ENCODE measurements at regions not wholly inside any gene's neighbourhood (a gene's known extent, or its start where the extent isn't known, plus 50 kb on each side); places are given as distances from the start of the nearest gene placed in this dataset.
A peak's percentile ranks its signal among the peaks of the same experiment; 100 is the strongest.

- no peaks in the 10 kb centered on the region for H3K27me3 ChIP-seq (ENCODE audit: insufficient read depth)
- no peak overlapping the region for H2AFZ ChIP-seq (ENCODE audit: low read depth)
- no peaks in the 10 kb centered on the region for H3K36me3 ChIP-seq (replicated peaks in 1 of 2; ENCODE audit: control insufficient read depth in 1 of 2, insufficient read depth in 2 of 2, low read length in 1 of 2)
- POLR2A ChIA-PET = no interaction called here
- peaks cover 0 to 15% of the 10 kb centered on the region in 2 experiments; a peak in 2 of 4 replicates for H3K4me1 ChIP-seq (ENCODE audit: control insufficient read depth in 1 of 2, insufficient read depth in 2 of 2, low read depth in 1 of 2, low read length in 1 of 2)
- no peak overlapping the region for H3K27ac ChIP-seq (ENCODE audit: low read depth in 2 of 2, low read length in 1 of 2)
- no peak overlapping the region for H3K4me3 ChIP-seq (ENCODE audit: low read depth in 2 of 2, low read length in 1 of 2)
- no peaks in the 10 kb centered on the region for H3F3A ChIP-seq (replicated peaks; ENCODE audit: insufficient read depth)
- no peaks in the 10 kb centered on the region for H4K20me1 ChIP-seq (ENCODE audit: insufficient read depth)
- CTCF ChIA-PET = interaction anchor here (0.8 kb wide), 1 partner anchor 411 kb away, joined by 3 read pairs; no protein-coding TSS in a partner anchor
- H3K9me2 ChIP-seq = no peaks in the 10 kb centered on the region; the same call in 1 of the 2 replicates
- H3K9ac ChIP-seq = no peak overlapping the region
- no peaks in the 10 kb centered on the region for H3K9me3 ChIP-seq
- no peaks in the 10 kb centered on the region for H3K79me2 ChIP-seq (ENCODE audit: insufficient read depth)
- DNase-seq = no peak
- H3K4me2 ChIP-seq = no peak overlapping the region
- no peak for TF ChIP-seq RAD21 (IDR thresholded peaks at IDR 0.05; ENCODE audit: low read length)
- no peak for TF ChIP-seq TCF12 (IDR thresholded peaks at IDR 0.05)
- no peak for TF ChIP-seq SIN3A (IDR thresholded peaks at IDR 0.05; ENCODE audit: borderline replicate concordance, low read depth, low read length)
- no peak for TF ChIP-seq POLR2AphosphoS5 (IDR thresholded peaks at IDR 0.05; ENCODE audit: low read depth, low read length)
- TF ChIP-seq NRF1 (IDR thresholded peaks at IDR 0.05; ENCODE audit: low read depth, low read length) = no peak
- TF ChIP-seq TAF1 (IDR thresholded peaks at IDR 0.05; ENCODE audit: borderline replicate concordance, low read depth, low read length) = no peak
- no peak for TF ChIP-seq FOXJ3 (CRISPR knock-in tag; IDR thresholded peaks at IDR 0.05)
- TF ChIP-seq RFX5 (IDR thresholded peaks at IDR 0.05; ENCODE audit: low read length) = no peak
- no peak for TF ChIP-seq MXI1 (IDR thresholded peaks at IDR 0.05; ENCODE audit: low read depth, low read length)
- TF ChIP-seq CTCF (IDR thresholded peaks at IDR 0.05) = no peak
- no peak for TF ChIP-seq EZH2phosphoT487 (IDR thresholded peaks at IDR 0.05; ENCODE audit: borderline replicate concordance, low read depth)
Measured at GRCh38 chr3:117586161-117586560, 876.6 kb downstream of the TUSC7 start.

GRCh38 chr3:117587416-117587815 lies 877.8 kb downstream of the TUSC7 start:
- Histone ChIP-seq H3K36me3 (replicated peaks in 1 of 2; ENCODE audit: control insufficient read depth in 1 of 2, insufficient read depth in 2 of 2, low read length in 1 of 2) (no peaks in the 10 kb centered on the region), H2AFZ (ENCODE audit: low read depth) (no peak overlapping the region), H3K9ac (no peak overlapping the region), H3K27ac (ENCODE audit: low read depth in 2 of 2, low read length in 1 of 2) (peak overlapping the region in 1 of 2 experiments; percentile 50; a peak in 1 of 4 replicates), H3K4me3 (ENCODE audit: low read depth in 2 of 2, low read length in 1 of 2) (no peak overlapping the region), H3K27me3 (ENCODE audit: insufficient read depth) (no peaks in the 10 kb centered on the region), H4K20me1 (ENCODE audit: insufficient read depth) (no peaks in the 10 kb centered on the region), H3K4me2 (no peak overlapping the region), H3F3A (replicated peaks; ENCODE audit: insufficient read depth) (no peaks in the 10 kb centered on the region), H3K9me3 (no peaks in the 10 kb centered on the region), H3K79me2 (ENCODE audit: insufficient read depth) (no peaks in the 10 kb centered on the region), H3K9me2 (no peaks in the 10 kb centered on the region; the same call in 1 of the 2 replicates), H3K4me1 (ENCODE audit: control insufficient read depth in 1 of 2, insufficient read depth in 2 of 2, low read depth in 1 of 2, low read length in 1 of 2) (peaks cover 0 to 15% of the 10 kb centered on the region in 2 experiments; a peak in 2 of 4 replicates)
- POLR2A ChIA-PET = no interaction called here
- TF ChIP-seq ELF1 (IDR thresholded peaks at IDR 0.05) (no peak), RAD21 (IDR thresholded peaks at IDR 0.05; ENCODE audit: low read length) (no peak), CHD2 (IDR thresholded peaks at IDR 0.05; ENCODE audit: low read length, partially characterized antibody) (no peak), TEAD4 (IDR thresholded peaks at IDR 0.05; ENCODE audit: borderline replicate concordance, insufficient read depth) (no peak), NRF1 (IDR thresholded peaks at IDR 0.05; ENCODE audit: low read depth, low read length) (no peak), CTCF (IDR thresholded peaks at IDR 0.05) (no peak), FOSL2 (IDR thresholded peaks at IDR 0.05; ENCODE audit: borderline replicate concordance, low read depth) (no peak), USF2 (IDR thresholded peaks at IDR 0.05; ENCODE audit: borderline replicate concordance, low read depth, low read length) (no peak), MEF2A (IDR thresholded peaks at IDR 0.05; ENCODE audit: borderline replicate concordance, low read depth) (no peak), MXI1 (IDR thresholded peaks at IDR 0.05; ENCODE audit: low read depth, low read length) (no peak), POLR2AphosphoS5 (IDR thresholded peaks at IDR 0.05; ENCODE audit: low read depth, low read length) (no peak), RFX5 (IDR thresholded peaks at IDR 0.05; ENCODE audit: low read length) (no peak), GABPA (IDR thresholded peaks at IDR 0.05; ENCODE audit: low read depth) (no peak), JUND (IDR thresholded peaks at IDR 0.05) (no peak), USF1 (IDR thresholded peaks at IDR 0.05; ENCODE audit: borderline replicate concordance, low read depth) (no peak)
- CTCF ChIA-PET = interaction anchor here (1.4 kb wide), 1 partner anchor 115 kb away, joined by 3 read pairs; no protein-coding TSS in a partner anchor
- no peak for DNase-seq
- 82% methylated on average over 2 of the region's 2 CpGs for WGBS (ENCODE audit: low lambda C conversion rate)
